ENCODE measurements at regions not wholly inside any gene's neighbourhood (a gene's known extent, or its start where the extent isn't known, plus 50 kb on each side); places are given as distances from the start of the nearest gene placed in this dataset.

DNA sequence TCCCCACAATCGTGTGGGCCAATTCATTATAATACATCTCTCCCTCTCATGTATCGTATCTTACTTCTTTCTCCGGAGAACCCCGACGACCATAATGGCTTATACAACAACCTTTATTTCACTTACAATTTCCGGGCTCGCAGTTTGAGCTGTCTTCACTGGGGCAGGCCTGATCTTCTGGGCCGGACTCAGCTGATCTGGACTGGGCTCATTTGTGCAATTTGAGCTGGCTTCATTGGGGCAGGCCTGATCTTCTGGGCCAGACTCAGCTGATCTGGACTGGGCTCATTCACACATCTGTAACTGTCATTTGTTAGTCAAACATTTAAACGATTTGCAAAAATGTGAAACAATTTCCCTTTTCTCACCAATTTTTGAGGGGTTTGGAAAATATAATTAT lies 171.5 kb upstream of the FRG1 start:
- H3K36me3 ChIP-seq (ENCODE audit: insufficient read depth, low read length): no peaks in the 10 kb centered on the region
- H3K4me1 ChIP-seq (ENCODE audit: insufficient read depth, low read length): no peaks in the 10 kb centered on the region

DNA sequence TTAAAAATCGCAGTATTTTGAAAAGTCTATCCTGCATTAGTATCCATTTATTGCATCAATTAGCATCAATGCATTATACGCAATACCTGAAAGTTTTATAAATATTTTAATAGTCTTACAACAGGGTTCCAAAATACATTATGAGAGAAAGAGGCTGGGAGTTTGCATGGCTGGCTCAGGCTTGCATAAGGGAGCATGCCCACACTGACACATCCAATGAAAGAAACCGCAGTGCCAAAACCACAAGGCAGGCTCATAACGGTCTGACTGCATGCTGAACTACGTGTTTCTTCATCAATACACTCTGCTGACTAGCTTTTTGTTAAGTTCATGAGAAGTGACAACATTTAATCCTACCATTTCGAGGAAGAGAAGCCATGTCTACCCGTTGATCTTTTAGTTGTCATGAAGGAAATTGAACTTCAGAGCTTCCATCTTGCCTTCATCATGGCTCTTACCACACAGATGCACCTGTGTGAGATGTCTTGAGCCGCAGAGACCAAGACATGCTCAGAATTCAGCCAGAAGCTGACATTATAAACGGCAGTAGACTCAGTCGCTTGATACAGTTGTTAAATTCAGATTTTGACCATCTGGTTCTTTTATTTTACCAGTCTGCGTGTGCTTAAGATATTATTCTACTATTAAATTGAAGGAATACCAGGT lies 168.8 kb upstream of the FRG1 start:
- Histone ChIP-seq H3K4me3 (ENCODE audit: low read depth in 1 of 2, low read length in 2 of 2) (no peak overlapping the region), H3K36me3 (ENCODE audit: insufficient read depth, low read length) (no peaks in the 10 kb centered on the region), H3K9ac (ENCODE audit: low read length) (no peak overlapping the region), H3K27ac (ENCODE audit: low read depth, low read length) (no peak overlapping the region), H3K27me3 (ENCODE audit: control insufficient read depth in 1 of 2, insufficient read depth in 2 of 2, low read length in 2 of 2) (no peaks in the 10 kb centered on the region), H3K4me1 (ENCODE audit: insufficient read depth, low read length) (no peaks in the 10 kb centered on the region), H3K9me3 (ENCODE audit: low read length) (no peaks in the 10 kb centered on the region)

More for the DNA sequence above, 171.5 kb upstream of the FRG1 start:
- Histone ChIP-seq H3K27me3 (ENCODE audit: control insufficient read depth in 1 of 2, insufficient read depth in 2 of 2, low read length in 2 of 2) (no peaks in the 10 kb centered on the region), H3K27ac (ENCODE audit: low read depth, low read length) (no peak overlapping the region), H3K9ac (ENCODE audit: low read length) (no peak overlapping the region), H3K9me3 (ENCODE audit: low read length) (no peaks in the 10 kb centered on the region), H3K4me3 (ENCODE audit: low read depth in 1 of 2, low read length in 2 of 2) (no peak overlapping the region)

DNA sequence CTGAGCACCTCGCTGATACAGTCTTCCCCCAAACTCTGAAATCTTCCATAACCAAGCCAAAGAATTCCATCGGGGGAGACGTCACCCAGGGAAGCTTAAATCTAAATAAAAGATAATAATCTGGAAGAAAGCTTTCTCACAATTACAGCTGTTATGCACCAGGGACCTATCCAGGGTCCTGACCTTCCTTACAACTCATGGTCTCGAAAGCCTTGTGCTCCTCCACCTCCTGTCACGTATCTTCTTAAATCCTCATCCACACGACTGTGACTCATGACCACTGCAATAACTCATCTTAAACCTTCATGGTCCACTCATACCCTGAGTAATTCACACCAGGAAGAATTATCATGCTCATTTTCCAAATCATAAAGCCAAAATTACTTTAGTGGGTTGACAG lies 166.8 kb upstream of the FRG1 start:
- H3K27me3 ChIP-seq (ENCODE audit: control insufficient read depth in 1 of 2, insufficient read depth in 2 of 2, low read length in 2 of 2): no peaks in the 10 kb centered on the region
- H3K9ac ChIP-seq (ENCODE audit: low read length): no peak overlapping the region
- H3K9me3 ChIP-seq (ENCODE audit: low read length): no peaks in the 10 kb centered on the region
- no peaks in the 10 kb centered on the region for H3K4me1 ChIP-seq (ENCODE audit: insufficient read depth, low read length)
- no peak overlapping the region for H3K4me3 ChIP-seq (ENCODE audit: low read depth in 1 of 2, low read length in 2 of 2)
- no peak overlapping the region for H3K27ac ChIP-seq (ENCODE audit: low read depth, low read length)
- no peaks in the 10 kb centered on the region for H3K36me3 ChIP-seq (ENCODE audit: insufficient read depth, low read length)

DNA sequence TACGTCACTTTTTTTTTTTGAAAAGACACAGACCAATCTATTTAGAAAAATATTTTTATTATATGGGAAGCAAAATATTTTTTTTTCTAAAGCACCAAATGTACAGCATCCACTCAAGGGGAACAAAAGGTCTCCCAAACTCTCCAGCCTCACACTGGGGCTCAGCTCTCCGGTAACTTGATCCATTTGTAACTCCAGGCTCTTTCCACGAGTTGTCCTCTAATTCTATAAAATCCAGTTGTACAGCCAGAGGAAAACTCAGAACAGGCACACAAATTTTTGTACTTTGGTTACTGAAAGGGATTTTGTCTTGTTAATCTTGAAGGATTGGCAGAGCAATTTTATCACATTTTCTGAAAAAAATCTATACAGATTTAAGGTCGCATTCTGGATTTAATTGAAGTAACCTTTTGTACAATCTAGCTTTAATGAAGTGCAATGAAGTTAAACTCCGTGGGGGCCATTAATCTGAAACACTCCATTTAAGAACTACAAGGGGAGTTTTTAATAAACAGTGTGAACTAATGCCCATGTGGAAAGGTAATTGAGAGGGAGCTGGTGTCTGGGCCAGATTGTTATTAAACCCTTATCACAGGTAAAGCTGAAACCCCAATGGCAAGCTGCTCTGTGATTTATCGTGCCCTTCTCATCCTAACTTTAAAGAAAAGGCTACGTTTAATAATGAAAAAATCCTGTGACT lies 161.2 kb upstream of the FRG1 start:
- Histone ChIP-seq H3K27me3 (ENCODE audit: control insufficient read depth in 1 of 2, insufficient read depth in 2 of 2, low read length in 2 of 2) (no peaks in the 10 kb centered on the region), H3K36me3 (ENCODE audit: insufficient read depth, low read length) (no peaks in the 10 kb centered on the region), H3K4me1 (ENCODE audit: insufficient read depth, low read length) (no peaks in the 10 kb centered on the region), H3K4me3 (ENCODE audit: low read depth in 1 of 2, low read length in 2 of 2) (no peak overlapping the region), H3K9me3 (ENCODE audit: low read length) (no peaks in the 10 kb centered on the region), H3K27ac (ENCODE audit: low read depth, low read length) (no peak overlapping the region), H3K9ac (ENCODE audit: low read length) (no peak overlapping the region)

DNA sequence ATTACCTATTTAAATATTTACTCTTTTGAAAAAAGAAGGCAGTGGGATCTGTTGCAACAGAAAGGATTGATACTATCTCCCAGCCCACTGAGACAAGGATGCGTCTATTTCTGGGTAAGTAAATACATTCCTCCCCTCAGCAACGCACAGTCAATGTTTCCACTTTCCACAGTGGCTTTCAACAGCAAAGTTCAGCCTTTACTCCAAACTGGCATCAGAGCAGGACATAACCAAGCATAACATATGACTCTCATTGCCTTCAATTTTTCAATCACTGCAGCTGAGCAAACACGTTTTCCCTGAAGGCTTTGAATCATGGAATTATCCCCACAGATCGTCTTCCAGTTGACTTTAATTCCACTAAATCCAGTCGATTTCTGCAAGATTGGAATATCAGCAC lies 160.3 kb upstream of the FRG1 start:
- Histone ChIP-seq H3K36me3 (ENCODE audit: insufficient read depth, low read length) (no peaks in the 10 kb centered on the region), H3K4me1 (ENCODE audit: insufficient read depth, low read length) (no peaks in the 10 kb centered on the region), H3K9me3 (ENCODE audit: low read length) (no peaks in the 10 kb centered on the region), H3K27ac (ENCODE audit: low read depth, low read length) (no peak overlapping the region), H3K4me3 (ENCODE audit: low read depth in 1 of 2, low read length in 2 of 2) (no peak overlapping the region), H3K9ac (ENCODE audit: low read length) (no peak overlapping the region), H3K27me3 (ENCODE audit: control insufficient read depth in 1 of 2, insufficient read depth in 2 of 2, low read length in 2 of 2) (no peaks in the 10 kb centered on the region)

DNA sequence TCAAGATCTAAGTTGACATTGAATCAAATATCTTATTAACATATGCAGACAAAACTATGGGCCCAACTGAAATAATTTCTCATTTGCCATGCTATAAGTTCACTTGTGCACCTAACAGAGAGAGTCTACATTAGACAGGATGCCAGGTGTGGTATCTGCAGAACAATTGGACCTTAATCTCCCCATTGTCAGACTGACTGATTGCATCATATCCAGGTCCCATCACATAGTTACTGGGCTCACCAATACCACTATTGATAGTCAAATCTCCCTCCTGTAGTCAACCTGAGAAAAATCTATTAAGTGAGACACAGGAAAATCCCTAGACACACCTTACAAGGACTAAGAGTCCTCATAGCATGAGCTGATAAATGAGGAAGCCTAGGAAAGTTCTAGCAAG lies 156.0 kb upstream of the FRG1 start:
- no peaks in the 10 kb centered on the region for H3K27me3 ChIP-seq (ENCODE audit: control insufficient read depth in 1 of 2, insufficient read depth in 2 of 2, low read length in 2 of 2)
- H3K9ac ChIP-seq (ENCODE audit: low read length): no peak overlapping the region
- H3K4me1 ChIP-seq (ENCODE audit: insufficient read depth, low read length): no peaks in the 10 kb centered on the region
- no peak overlapping the region for H3K4me3 ChIP-seq (ENCODE audit: low read depth in 1 of 2, low read length in 2 of 2)
- H3K36me3 ChIP-seq (ENCODE audit: insufficient read depth, low read length): no peaks in the 10 kb centered on the region
- H3K27ac ChIP-seq (ENCODE audit: low read depth, low read length): no peak overlapping the region
- H3K9me3 ChIP-seq (ENCODE audit: low read length): no peaks in the 10 kb centered on the region

DNA sequence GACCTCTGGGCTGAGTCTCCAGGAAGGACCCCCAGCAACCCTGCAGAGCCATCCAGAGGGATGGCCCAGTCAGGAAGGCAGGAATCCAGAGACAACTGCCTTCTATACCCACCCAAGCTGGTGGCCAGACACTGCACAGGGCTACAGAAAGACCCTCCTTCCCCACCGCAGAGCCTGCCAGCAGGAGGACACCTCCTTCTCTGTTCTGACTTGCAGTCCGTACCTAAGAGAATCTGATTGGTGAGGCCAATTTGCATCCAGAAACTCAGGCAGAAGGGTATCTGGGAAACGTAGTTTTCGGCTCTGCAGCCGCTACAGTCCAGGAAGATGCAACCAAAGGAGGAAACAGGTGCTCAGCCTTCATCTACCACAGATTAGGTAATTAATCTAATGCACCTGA lies 155.4 kb upstream of the FRG1 start:
- H3K4me3 ChIP-seq (ENCODE audit: low read depth in 1 of 2, low read length in 2 of 2): no peak overlapping the region
- H3K9ac ChIP-seq (ENCODE audit: low read length): no peak overlapping the region
- no peaks in the 10 kb centered on the region for H3K4me1 ChIP-seq (ENCODE audit: insufficient read depth, low read length)
- H3K36me3 ChIP-seq (ENCODE audit: insufficient read depth, low read length): no peaks in the 10 kb centered on the region
- no peaks in the 10 kb centered on the region for H3K9me3 ChIP-seq (ENCODE audit: low read length)
- no peak overlapping the region for H3K27ac ChIP-seq (ENCODE audit: low read depth, low read length)
- H3K27me3 ChIP-seq (ENCODE audit: control insufficient read depth in 1 of 2, insufficient read depth in 2 of 2, low read length in 2 of 2): no peaks in the 10 kb centered on the region

DNA sequence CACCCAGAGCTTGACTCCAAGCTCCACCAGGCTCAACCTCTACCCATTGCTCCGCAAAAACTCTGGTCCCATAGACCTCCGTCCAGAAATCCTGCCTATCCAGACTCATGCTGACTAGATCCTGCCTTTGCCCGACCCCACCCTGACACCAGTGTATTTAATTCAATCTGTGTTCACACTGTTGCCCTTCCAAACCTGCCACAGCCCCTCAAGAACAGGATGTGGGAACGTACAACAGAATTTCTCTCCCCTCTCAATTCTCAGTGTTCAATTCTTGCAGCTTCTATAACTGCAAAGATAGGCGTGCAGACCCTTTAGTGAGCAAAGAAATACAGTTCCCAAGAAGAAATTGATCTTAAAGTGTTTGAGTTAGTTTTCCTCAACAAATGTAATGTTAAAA lies 154.2 kb upstream of the FRG1 start:
- H3K27ac ChIP-seq (ENCODE audit: low read depth, low read length): no peak overlapping the region
- no peak overlapping the region for H3K9ac ChIP-seq (ENCODE audit: low read length)
- no peaks in the 10 kb centered on the region for H3K4me1 ChIP-seq (ENCODE audit: insufficient read depth, low read length)
- no peaks in the 10 kb centered on the region for H3K9me3 ChIP-seq (ENCODE audit: low read length)
- no peaks in the 10 kb centered on the region for H3K36me3 ChIP-seq (ENCODE audit: insufficient read depth, low read length)
- no peak overlapping the region for H3K4me3 ChIP-seq (ENCODE audit: low read depth in 1 of 2, low read length in 2 of 2)
- H3K27me3 ChIP-seq (ENCODE audit: control insufficient read depth in 1 of 2, insufficient read depth in 2 of 2, low read length in 2 of 2): no peaks in the 10 kb centered on the region

DNA sequence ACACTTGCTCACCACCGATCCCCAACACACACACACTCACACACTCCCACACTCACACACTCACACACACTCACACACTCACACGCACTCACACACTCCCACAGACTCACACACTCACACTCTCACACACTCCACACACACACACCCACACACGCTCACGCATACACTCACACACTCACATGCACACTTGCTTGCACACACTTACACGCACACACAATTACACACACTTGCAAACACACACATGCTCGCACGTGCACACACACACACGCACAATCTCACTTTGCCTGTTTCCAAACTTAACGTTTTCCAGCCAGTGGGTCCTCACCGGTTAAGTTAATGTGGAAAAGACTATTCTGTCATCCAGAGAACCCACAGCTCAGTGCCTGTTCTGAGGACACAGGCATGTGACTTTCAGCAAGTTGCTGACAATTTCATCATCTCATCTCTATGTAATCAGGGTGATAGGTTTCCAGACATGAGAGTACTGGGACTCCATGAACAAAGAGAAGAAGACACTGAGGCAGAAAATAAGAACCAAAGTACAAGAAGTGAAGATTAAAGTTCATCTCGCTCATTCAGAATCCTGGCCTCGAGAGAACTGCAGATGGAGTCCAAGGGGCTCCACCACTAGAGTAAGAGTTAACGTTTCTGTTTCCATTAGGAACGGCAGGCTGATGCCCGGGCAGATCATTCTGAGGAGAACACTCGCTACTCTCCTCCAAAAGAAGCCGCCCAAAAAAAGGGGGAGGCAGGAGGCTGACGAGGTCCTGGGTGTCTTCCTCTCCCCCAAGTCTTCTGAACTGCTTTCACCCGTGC lies 153.2 kb upstream of the FRG1 start:
- no peaks in the 10 kb centered on the region for H3K36me3 ChIP-seq (ENCODE audit: insufficient read depth, low read length)

DNA sequence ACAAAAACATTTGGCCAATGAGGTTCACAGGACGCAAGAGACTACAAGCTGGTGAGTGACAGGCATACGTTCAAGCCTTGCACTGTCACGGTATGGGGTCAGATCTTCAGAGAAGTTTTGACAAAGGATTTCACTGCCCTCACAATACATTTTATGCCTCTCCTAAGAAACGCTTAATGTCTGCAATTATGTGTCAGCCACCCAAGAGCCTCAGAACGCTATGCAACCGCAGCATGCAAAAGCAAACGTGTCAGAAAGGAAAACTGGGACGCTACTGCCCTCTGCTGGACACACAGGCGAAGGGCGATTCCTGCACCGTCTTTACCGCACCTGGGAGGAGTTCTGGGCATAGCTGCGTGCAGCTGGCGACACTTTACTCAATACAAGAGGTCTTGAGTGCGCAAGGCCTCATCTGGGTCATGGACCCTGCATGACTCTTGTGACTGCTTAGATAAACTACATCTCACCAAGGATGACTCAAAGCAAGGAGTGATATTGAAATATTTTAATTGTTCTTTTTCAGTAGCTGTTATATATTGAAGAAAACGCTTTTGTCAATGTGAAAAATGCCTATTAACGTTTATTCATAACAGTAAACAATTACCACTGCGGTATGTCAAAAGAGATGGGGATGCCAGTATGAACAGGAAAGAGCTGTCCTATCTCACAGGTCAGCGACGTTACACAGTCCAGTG lies 147.6 kb upstream of the FRG1 start:
- Histone ChIP-seq H3K4me3 (ENCODE audit: low read depth in 1 of 2, low read length in 2 of 2) (peak overlapping the region in 1 of 2 donors; percentile 42), H3K4me1 (ENCODE audit: insufficient read depth, low read length) (no peaks in the 10 kb centered on the region), H3K27me3 (ENCODE audit: control insufficient read depth in 1 of 2, insufficient read depth in 2 of 2, low read length in 2 of 2) (no peaks in the 10 kb centered on the region), H3K27ac (ENCODE audit: low read depth, low read length) (no peak overlapping the region), H3K36me3 (ENCODE audit: insufficient read depth, low read length) (no peaks in the 10 kb centered on the region), H3K9ac (ENCODE audit: low read length) (no peak overlapping the region), H3K9me3 (ENCODE audit: low read length) (no peaks in the 10 kb centered on the region)

More for the DNA sequence above, 153.2 kb upstream of the FRG1 start:
- H3K27ac ChIP-seq (ENCODE audit: low read depth, low read length): no peak overlapping the region
- H3K9ac ChIP-seq (ENCODE audit: low read length): no peak overlapping the region
- H3K4me1 ChIP-seq (ENCODE audit: insufficient read depth, low read length): no peaks in the 10 kb centered on the region
- no peaks in the 10 kb centered on the region for H3K9me3 ChIP-seq (ENCODE audit: low read length)
- H3K4me3 ChIP-seq (ENCODE audit: low read depth in 1 of 2, low read length in 2 of 2): no peak overlapping the region
- H3K27me3 ChIP-seq (ENCODE audit: control insufficient read depth in 1 of 2, insufficient read depth in 2 of 2, low read length in 2 of 2): no peaks in the 10 kb centered on the region

DNA sequence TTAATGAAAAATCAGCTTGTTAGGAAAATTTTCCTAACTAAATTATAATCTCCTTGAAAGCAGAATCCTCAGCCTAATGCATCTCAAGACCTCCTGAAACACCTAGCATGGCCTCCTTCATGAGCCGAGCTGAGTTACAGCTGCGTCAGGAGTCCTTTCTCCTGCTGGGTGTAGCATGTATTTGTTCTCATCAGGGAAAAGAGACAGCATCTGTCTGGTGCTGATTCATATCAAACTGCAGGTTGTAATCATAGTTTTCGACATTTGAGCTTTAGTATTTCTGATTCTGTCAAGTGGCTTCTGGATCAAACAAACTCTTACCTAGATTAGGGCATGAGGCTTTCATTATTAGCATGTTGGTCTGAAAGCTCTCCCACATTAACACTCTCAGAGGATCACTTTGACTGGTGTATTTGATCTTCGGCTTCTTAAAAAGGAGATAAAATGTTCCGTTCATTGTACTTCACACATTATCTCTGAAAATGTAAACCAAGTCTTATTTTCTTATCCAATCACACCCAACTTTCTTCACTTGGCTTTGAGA lies 140.1 kb upstream of the FRG1 start:
- Histone ChIP-seq H3K36me3 (ENCODE audit: insufficient read depth, low read length) (no peaks in the 10 kb centered on the region), H3K9me3 (ENCODE audit: low read length) (no peaks in the 10 kb centered on the region), H3K9ac (ENCODE audit: low read length) (no peak overlapping the region), H3K4me3 (ENCODE audit: low read depth in 1 of 2, low read length in 2 of 2) (no peak overlapping the region), H3K4me1 (ENCODE audit: insufficient read depth, low read length) (no peaks in the 10 kb centered on the region), H3K27me3 (ENCODE audit: control insufficient read depth in 1 of 2, insufficient read depth in 2 of 2, low read length in 2 of 2) (no peaks in the 10 kb centered on the region), H3K27ac (ENCODE audit: low read depth, low read length) (no peak overlapping the region)

All from muscle layer of colon (tissue), 2 donors.